Neural cell (in vitro differentiated cells): ENCODE measurements at regions not wholly inside any gene's neighbourhood (a gene's known extent, or its start where the extent isn't known, plus 50 kb on each side); places are given as distances from the start of the nearest gene placed in this dataset.

Experiments
- CTCF ChIP-seq: fragments of 450-650 bp; IDR thresholded peaks from 2 replicates; pipeline ENCODE4 v1.5.1; 2014; ENCODE audit warnings: antibody characterized with exemption, mild to moderate bottlenecking, moderate library complexity; ENCODE audit not compliant: poor library complexity, severe bottlenecking
- EZH2 ChIP-seq: fragments of 200-600, 300-800 bp; shearing (Covaris generic), sonication (generic); IDR thresholded peaks from 2 replicates; pipeline ENCODE4 v1.6.1; 2014; ENCODE audit warnings: antibody characterized with exemption, low read length, borderline replicate concordance, mild to moderate bottlenecking; ENCODE audit not compliant: insufficient read depth, poor library complexity, severe bottlenecking
- MXI1 ChIP-seq: fragments of 450-650 bp; conservative IDR thresholded peaks from 2 replicates; pipeline ENCODE4 v1.6.1; 2014; ENCODE audit warnings: antibody characterized with exemption, mild to moderate bottlenecking; ENCODE audit not compliant: poor library complexity, severe bottlenecking
- POLR2AphosphoS5 ChIP-seq: IDR thresholded peaks from 2 replicates; pipeline ENCODE4 v1.6.1; 2012
- TAF1 ChIP-seq: IDR thresholded peaks from 2 replicates; pipeline ENCODE4 v1.6.1; 2012; ENCODE audit warnings: low read depth

GRCh38 chr4:108427946-108428485 lies 192.4 kb upstream of the RPL34 start:
- TF ChIP-seq CTCF = no peak
- no peak for TF ChIP-seq TAF1
- no peak for TF ChIP-seq EZH2
- no peak for TF ChIP-seq POLR2AphosphoS5
- TF ChIP-seq MXI1 = no peak
